T47D (cell line): ENCODE measurements at regions not wholly inside any gene's neighbourhood (a gene's known extent, or its start where the extent isn't known, plus 50 kb on each side); places are given as distances from the start of the nearest gene placed in this dataset.

Experiments
- DNase-seq, 2 experiments: peaks; one replicate each; pipeline versions ENCODE4 v3.0.0 to v3.0.0-alpha.2; 2011 to 2012; ENCODE audit warnings: low read depth in 1 of 2, low spot score in 1 of 2
- JUND ChIP-seq: IDR thresholded peaks from 2 replicates; pipeline ENCODE4 v1.6.1; 2012; ENCODE audit warnings: low read depth
- in situ Hi-C: cut with HindIII; loops from 2 replicates; pipeline ENCODE4 v1.10.0; 2016; ENCODE audit warnings: low sequenced_read_pairs, low pct_unique_long_range_greater_than_20kb

- no peak for TF ChIP-seq JUND
- peak; percentile 25 to 90 for DNase-seq
- in situ Hi-C loops = no loop called here
These were observed 143.4 kb downstream of the PALM2AKAP2 start for GRCh38 chr9:109923471-109923760.

DNA sequence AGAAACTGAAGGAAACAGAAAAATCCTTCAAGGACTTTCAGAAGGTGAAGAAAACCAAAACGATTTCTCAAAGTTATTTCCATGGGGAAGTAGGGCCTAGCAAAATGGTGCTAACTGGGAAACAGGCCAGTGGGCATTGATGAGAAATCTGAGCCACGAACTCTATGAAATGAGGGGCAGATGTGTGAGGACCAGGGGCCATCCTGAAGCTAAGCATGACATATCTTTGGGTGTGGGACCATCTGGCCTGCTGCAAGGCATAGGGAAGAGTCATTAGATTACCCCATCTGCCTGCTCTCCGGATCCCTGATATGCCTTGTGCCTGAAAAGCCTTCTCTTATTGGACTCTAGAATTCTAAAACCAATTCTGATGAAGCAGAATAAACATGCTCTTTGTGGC lies 143.8 kb downstream of the PALM2AKAP2 start:
- TF ChIP-seq JUND = no peak
- DNase-seq = no peak
- in situ Hi-C loops = no loop called here

GRCh38 chr9:109925799-109926198 lies 145.8 kb downstream of the PALM2AKAP2 start:
- TF ChIP-seq JUND = no peak
- in situ Hi-C loops = no loop called here
- no peak for DNase-seq

GRCh38 chr9:109926421-109926869 lies 146.4 kb downstream of the PALM2AKAP2 start:
- no peak for TF ChIP-seq JUND
- in situ Hi-C loops = no loop called here
- DNase-seq = no peak

DNA sequence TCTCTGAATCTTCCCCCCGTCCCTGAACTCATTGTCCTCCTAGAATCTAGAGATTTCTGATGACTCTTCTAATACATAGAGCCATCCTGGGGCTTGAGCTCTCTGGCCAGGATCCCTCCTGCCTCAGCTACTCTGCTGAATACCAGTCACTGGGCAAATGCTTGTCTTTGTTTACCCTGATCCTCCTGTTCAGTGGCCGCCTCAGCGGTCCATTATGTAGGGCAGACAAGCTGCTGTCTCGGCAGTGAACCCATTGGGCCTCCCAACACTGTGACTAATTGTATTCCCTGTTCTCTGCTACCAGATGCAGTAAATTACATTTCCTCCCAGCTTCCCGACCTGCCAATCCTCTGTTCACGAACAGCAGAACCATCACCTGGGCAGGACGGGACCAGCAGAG lies 151.6 kb downstream of the PALM2AKAP2 start:
- TF ChIP-seq JUND = no peak
- no peak for DNase-seq
- in situ Hi-C loops = no loop called here

- no peak for TF ChIP-seq JUND
These were observed 154.3 kb downstream of the PALM2AKAP2 start for GRCh38 chr9:109934136-109934856.

DNA sequence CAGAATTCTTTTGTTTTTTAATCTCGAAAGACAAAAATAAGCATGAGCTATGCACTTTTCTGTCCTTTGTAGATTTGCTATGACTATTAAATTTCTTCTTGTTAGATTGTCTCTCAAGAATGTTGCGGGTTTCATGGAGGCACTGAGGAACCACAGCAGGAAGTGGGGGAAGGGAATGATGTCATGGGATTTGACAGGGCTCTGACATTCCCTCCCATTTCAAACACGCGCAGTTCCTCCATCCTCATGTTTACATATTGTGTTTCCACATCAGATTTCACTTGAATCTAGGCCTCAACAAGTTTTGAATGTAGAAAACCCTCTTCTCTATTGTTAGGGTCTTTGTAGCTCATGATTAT lies 154.8 kb downstream of the PALM2AKAP2 start:
- no peak for TF ChIP-seq JUND
- no peak for DNase-seq
- in situ Hi-C loops = no loop called here

More at GRCh38 chr9:109934136-109934856, 154.3 kb downstream of the PALM2AKAP2 start:
- no peak for DNase-seq
- in situ Hi-C loops = no loop called here

GRCh38 chr9:109935406-109936087 lies 155.5 kb downstream of the PALM2AKAP2 start:
- no peak for TF ChIP-seq JUND
- DNase-seq = no peak
- in situ Hi-C loops = no loop called here

GRCh38 chr9:109937861-109938453 lies 158.0 kb downstream of the PALM2AKAP2 start:
- in situ Hi-C loops = no loop called here
- no peak for DNase-seq
- no peak for TF ChIP-seq JUND

DNA sequence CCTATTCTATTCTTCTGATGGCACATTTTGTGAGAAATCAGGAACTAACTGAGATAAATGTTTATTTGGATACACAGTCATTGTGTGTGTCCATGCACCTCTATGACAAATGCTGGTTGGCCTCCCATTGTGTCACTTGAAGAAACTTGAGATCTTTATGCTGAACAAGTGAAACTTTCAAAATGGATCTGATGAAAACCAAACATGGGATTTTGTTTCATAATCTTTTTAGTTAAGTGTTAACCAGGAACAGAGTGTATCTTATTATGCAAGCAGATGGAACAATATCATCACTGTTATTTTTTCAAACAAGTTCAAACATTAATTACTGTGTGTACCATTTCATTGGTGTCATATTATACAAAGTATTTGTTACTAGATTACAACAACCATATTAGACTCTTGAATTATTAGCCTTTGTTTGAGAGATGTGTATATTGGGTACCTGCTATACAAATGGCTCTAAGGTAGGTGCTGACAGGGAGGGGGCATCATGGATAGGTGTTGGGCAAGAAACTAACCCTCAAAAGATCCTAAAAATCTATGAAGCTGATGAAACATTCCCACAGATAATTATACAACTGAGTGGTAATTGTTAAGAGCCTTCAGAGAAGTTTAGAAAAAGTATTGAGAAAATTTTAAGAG lies 159.8 kb downstream of the PALM2AKAP2 start:
- TF ChIP-seq JUND = no peak
- in situ Hi-C loops = no loop called here

DNA sequence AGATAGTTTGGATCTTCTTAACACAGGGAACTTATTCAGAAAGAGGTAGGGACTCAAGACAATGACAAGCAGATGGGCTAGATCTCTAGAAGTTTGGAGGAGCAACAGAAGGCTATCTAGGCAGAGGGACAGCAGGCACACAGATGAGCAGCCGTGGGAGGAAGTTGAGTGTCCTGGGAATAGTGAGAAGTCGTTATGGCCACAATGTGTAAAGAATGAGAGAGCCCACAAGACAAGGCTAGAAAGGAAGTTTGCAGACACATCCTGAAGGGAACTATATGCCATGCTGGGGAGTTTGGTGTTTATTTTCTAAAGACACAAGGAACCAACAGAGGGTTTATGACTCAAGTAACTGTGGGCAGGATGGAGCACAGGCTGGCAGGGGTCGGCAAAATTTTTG lies 160.6 kb downstream of the PALM2AKAP2 start:
- DNase-seq = no peak
- in situ Hi-C loops = no loop called here
- TF ChIP-seq JUND = no peak

More for the DNA sequence above, 159.8 kb downstream of the PALM2AKAP2 start:
- DNase-seq = no peak

GRCh38 chr9:109941771-109942170 lies 161.8 kb downstream of the PALM2AKAP2 start:
- no peak for DNase-seq
- TF ChIP-seq JUND = no peak
- in situ Hi-C loops = no loop called here

DNA sequence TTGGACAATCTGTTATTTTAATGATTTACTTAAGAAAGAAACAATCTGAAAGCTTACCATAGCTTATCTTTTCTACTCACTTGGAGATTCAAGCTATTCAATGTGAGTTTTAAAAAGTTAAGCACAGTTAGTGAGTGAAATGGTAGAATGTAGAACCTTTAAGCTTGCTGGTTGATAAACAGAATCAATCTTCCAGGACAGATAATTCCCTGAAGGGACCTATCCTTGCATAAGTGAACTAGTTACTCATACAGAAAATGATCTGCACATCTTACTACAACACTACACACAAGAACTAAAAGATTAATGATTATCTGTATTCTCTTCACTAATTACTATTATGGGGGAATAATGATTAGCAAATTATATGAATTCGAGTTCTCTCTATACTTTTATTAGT lies 165.6 kb downstream of the PALM2AKAP2 start:
- no peak for TF ChIP-seq JUND
- DNase-seq = no peak
- in situ Hi-C loops = no loop called here
